HG02884 (cell line): ENCODE measurements at regions not wholly inside any gene's neighbourhood (a gene's known extent, or its start where the extent isn't known, plus 50 kb on each side); places are given as distances from the start of the nearest gene placed in this dataset.
A peak's percentile ranks its signal among the peaks of the same experiment; 100 is the strongest.
"Not testable (repeated sequence)": the region's sequence is repeated elsewhere in the genome, so short reads cannot be mapped to it uniquely, and the experiment has no call there.

Source experiments
- ATAC-seq: cut with Tn5 transposase; IDR thresholded peaks from one replicate; pipeline ENCODE4 v1.9.1; 2021; ENCODE audit warnings: mild to moderate bottlenecking, moderate library complexity; ENCODE audit not compliant: unreplicated experiment

GRCh38 chr12:97616946-97617345, 154.3 kb downstream of the RMST start:
- no peak for ATAC-seq

DNA sequence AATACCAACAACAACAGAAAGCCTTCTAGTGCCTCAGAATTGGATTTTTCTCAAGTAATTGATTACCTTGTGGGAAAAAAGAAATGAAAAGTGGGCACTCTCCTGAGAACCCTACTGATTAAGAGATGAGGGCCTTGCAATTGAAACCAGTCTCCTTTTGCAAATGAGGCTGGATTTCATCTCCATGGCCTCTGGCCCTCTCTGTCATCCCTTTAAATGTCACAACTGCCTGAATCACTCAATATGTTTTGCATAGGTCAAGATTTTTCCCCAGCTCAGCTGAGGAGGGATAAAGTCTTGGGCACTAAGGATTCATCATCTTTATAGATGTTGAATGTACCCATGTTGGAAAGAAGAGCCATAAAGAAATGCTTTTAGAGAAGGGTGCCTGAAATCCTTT, 166.4 kb downstream of the RMST start:
- ATAC-seq: no peak

GRCh38 chr12:97629382-97629781, 166.8 kb downstream of the RMST start:
- no peak for ATAC-seq

- no peak for ATAC-seq
Observed at GRCh38 chr12:97630356-97630755, 167.8 kb downstream of the RMST start.

DNA sequence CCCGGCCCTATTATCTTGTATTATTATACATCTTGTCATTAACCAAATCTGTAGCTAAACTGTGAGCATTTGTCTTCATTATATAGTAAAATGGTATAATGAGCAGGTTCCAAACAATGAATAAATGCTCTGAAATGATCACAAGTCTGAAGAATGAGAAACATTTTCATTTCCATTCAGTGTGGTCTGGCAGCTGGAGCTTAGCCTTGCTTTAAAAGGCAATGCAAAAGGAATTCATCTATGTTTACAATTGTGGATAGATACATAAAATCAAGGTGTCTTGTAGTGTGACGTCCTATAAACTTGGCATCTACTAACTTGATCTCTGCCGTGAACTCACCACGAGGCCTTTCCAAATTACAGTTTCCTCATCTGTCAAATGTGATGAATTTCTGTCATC, 168.3 kb downstream of the RMST start:
- no peak for ATAC-seq

- ATAC-seq: no peak
Observed at GRCh38 chr12:97637770-97638169, 175.2 kb downstream of the RMST start.

DNA sequence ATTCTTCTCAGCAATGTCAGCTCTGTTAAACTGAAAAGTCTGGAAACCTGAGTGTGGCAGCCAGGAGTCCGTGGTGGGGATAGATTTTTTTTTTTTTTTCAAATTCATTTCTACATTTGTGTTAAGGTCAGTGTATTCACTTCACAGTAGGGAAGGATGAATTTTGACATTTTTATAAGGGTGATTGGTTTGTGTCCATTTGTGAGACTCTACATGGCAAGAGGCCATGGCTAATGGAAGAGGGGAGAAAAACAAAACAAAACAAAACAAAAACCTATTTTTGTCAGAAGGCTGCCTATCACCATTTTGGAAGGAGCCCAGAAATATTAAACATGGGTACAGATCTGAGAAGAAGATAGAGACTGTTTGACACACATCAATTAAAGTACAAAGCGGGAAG, 176.1 kb downstream of the RMST start:
- no peak for ATAC-seq

DNA sequence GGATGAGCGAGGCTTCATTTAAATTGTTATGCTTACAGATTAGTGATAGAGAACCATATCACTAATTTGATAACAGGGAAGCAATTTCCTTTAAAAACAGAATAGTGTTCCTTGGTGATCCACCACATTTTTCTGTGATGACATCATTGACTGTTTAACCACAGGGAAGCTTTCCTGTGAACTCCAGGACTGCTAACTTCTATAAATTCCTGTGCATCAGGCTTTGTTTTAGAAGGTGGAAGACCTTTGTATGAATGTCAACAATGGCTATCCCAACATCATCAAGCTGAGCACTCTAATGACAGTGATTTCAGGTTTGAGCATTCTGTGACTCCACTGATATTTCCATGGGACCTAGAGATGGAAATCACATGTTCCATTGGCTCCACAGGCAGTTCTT, 177.1 kb downstream of the RMST start:
- no peak for ATAC-seq

GRCh38 chr12:97640826-97641225, 178.2 kb downstream of the RMST start:
- ATAC-seq: no peak

- ATAC-seq: no peak
Observed at GRCh38 chr12:97642911-97643310, 180.3 kb downstream of the RMST start.

DNA sequence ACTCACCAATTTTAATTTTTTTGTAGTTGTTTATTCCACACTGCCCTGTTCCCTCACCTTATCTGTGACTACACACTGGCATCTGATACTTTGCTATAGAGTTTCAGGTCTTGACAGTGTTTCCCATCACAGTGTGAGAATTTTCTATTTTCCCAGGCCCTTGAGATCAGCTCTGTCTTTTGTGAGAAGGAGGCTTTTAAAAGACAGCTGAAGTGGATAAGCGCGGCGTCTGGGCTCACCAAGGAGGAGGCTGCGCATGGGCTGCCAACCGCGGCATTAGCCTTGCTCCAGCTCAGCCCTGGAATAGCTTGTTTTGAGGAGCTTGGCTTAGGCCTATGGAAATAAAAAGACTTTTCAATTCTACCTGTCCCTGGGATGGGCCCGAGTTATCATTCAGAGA, 181.3 kb downstream of the RMST start:
- no peak for ATAC-seq

DNA sequence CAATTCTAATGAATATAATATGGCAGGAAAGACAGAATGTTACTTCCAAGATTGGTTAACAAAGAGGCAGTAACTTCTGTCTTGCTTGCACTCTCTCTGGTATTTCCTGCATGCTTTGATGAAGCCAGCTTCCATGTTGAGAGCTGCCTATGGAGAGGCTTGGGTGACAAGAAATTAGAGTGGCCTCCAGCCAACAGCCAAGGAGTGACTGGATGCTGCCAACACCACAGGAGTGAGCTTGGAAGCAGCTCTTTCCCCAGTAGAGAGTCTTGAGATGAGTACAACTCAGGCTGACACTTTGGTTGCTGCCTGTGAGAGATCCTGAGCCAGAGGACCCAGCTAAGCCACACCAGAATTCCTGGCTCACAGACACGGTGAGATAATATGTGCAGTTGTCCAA, 183.1 kb downstream of the RMST start:
- no peak for ATAC-seq

GRCh38 chr12:97647142-97647541, 184.5 kb downstream of the RMST start:
- ATAC-seq: no peak

- ATAC-seq: no peak
Observed at GRCh38 chr12:97650242-97650641, 187.6 kb downstream of the RMST start.

- not testable (repeated sequence) for ATAC-seq
Observed at GRCh38 chr12:97656548-97656947, 193.9 kb downstream of the RMST start.

DNA sequence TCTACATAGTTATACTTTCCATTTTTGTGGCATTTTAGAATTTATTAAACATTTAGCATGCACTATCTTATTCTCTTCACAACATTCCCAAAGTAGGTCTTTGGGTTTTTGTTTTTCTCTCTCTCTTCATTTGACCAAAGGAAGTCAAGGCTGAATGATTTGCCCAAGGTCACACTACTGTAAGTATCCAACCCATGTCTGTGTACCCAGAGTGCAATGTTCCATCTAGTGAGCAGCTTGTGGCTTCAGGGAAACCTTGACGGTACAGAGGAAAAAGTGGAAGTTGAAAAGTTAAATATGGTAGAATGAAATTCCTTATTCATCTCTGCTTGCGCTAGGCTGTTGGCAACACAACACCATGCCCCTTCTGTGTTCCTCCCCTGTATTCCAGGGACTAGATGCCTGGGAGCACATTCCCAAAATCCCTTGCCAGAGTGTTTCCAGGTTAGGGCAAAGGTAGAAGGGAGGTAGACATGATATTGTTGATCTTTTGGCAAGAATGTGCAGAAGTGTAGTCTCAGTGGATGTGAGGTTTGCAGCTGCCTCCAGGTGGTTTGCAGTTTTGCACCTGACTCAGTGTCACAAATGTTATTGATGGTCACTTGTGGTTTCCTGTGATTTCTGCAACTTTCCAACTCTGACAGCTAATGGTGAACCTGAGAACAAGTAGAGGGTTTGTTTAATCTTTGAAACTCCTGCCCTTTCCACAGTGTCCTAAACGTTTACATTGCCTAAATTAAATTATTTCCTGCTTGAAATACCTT, 196.7 kb downstream of the RMST start:
- no peak for ATAC-seq

GRCh38 chr12:97666263-97666662, 203.7 kb downstream of the RMST start:
- ATAC-seq: no peak

DNA sequence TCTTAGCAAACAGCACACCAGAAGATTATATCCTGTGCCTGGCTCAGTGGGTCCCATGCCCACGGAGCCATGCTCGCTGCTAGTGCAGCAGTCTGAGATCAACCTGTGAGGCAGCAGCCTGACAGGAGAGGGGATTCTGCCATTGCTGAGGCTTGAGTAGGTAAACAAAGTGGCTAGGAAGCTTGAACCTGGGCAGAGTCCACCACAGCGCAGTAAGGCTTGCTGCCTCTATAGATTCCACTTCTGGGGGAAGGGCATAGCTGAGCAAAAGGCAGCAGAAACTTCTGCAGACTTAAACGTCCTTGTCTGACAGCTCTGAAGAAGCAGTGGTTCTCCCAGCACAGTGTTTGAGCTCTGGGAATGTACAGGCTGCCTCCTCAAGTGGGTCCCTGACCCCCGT, 210.3 kb downstream of the RMST start:
- ATAC-seq: no peak

DNA sequence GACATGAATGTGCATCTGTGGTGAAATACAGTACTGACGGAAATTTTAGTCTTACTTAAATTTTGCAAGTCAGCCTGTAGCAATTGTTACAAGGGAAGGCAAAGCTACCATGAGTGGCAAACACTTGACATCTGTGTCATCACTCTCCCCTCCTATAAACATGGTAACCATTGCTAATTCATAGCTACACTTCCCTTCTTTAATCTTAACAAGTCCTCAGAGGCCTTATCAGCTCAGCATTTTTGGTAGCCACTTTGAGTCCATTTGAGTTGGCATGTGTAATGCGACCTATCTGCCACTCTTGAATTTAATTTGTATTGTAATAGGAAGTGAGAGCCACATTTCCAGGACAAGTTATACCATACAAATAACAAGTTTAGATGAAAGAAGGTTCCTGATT, 218.1 kb downstream of the RMST start:
- no peak for ATAC-seq

DNA sequence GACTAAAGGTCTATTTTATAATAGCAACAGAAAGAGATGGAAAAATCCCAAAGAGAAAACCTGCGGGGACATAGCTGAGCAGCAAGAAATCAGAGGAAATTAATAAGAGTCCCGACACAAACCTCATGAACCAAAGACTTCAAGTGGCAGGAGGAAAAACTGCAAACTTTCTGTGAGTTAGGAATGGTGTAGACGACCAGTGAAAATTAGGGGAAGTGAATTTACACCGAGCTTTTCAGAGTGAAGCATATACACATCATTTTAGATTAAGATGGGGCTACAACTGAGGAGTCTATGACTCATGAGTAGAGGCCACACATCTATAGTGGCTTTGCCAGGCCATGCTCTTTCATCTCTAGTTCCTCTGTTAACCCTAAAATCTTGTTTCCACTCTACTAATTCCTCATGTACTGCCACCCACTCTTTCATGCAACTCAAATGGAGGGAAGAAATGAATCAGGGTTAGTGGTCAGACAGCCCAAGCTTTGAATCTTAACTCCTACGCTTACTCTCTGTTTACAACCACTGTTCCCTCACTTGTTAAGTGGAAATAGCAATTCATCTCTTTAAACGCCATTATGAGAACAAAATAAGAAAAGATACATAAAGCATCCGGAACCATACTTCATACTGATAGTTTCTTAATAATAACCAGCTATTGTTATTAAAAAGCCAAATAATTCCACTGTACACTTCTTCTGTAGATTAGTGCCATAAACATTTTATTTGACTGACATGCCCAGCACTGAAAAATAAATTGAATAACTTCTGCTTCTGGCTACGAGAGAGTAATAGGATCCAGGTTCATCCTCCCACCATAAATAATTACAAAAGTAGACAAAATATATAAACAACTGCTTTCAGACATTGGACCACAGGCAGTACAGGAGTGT, 219.3 kb downstream of the RMST start:
- peak; percentile 96 for ATAC-seq

GRCh38 chr12:97685360-97685759, 222.8 kb downstream of the RMST start:
- ATAC-seq: no peak

DNA sequence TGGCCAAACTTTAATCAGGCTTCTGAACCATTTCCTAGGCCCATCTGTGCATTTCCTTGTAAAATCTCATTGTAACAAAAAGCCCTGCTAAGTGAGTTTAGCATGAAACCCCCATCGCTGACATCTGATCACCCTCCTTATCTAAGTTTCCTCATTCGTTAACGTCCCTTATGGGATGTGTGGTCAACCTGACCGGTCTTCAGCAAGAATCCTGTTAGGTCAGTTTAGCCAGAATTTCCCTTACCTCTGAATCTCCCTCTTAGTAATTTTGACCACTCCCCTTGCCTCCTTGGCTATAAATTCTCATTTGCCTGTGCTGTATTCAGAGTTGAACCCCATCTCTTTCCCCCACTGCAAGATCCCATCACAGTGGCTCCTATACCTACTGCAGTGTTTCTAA, 239.3 kb downstream of the RMST start:
- no peak for ATAC-seq
